COLO829 (cell line): ENCODE measurements at regions not wholly inside any gene's neighbourhood (a gene's known extent, or its start where the extent isn't known, plus 50 kb on each side); places are given as distances from the start of the nearest gene placed in this dataset.
"Not testable (repeated sequence)": the region's sequence is repeated elsewhere in the genome, so short reads cannot be mapped to it uniquely, and the experiment has no call there.

Experiments used
- DNase-seq: peaks from one replicate; pipeline ENCODE4 v3.0.0; 2012; ENCODE audit warnings: low spot score

DNA sequence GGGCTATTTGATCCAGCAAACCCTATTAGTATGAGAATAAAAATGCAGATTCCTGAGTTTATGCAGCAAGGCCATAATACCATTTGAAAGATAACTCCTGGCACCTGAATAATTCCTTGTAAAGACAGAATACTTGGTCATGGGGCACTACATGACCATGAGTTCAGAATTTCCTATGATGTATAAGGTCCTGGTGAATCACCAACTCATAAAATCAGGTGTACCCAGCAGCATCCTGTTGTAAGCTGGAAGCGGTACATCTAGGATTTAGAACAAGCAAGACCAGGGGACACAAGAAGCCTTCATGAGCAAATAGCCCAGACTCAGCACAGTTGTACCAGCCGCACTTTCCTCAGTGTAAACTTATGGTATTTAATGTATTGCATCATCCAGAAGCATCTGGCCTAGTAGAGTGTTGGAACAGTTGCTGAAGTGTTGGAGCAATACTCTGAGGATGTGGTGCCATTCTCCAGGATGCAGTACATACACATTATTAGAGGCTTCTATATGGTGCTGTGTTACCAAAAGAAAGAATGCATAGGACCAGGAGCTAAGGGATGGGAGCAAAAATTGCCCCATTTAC, 233.4 kb downstream of the SQOR start:
- no peak for DNase-seq

DNA sequence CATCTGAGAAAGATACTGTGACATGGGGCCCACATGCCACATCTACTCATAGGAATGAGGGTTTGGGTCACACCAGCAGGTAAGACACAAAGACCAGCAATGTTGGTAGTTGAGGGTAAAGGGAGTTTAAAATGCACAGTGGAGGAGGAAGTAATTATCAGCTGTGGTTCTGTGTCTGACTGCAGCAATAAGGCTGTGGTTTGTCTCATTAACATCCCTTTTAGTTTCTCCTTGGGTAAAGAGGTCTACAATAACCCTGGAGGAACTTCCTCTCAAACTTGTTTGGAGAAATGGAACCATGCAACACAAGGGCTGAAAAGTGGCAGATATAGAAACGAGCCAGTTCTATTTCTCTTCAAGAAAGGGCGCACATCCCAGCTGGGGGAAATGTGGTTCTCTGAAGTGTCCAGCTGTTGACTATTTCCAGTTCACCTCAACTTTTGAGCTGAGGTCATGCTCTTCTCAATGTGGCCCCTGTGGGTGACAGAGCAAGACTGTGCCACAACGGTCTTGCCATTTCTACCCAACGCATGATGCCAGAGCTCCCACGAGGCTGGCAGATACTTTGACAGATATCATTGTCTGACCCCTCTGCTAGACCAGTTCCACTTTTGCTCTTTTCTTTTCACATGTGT, 234.3 kb downstream of the SQOR start:
- DNase-seq: no peak

DNA sequence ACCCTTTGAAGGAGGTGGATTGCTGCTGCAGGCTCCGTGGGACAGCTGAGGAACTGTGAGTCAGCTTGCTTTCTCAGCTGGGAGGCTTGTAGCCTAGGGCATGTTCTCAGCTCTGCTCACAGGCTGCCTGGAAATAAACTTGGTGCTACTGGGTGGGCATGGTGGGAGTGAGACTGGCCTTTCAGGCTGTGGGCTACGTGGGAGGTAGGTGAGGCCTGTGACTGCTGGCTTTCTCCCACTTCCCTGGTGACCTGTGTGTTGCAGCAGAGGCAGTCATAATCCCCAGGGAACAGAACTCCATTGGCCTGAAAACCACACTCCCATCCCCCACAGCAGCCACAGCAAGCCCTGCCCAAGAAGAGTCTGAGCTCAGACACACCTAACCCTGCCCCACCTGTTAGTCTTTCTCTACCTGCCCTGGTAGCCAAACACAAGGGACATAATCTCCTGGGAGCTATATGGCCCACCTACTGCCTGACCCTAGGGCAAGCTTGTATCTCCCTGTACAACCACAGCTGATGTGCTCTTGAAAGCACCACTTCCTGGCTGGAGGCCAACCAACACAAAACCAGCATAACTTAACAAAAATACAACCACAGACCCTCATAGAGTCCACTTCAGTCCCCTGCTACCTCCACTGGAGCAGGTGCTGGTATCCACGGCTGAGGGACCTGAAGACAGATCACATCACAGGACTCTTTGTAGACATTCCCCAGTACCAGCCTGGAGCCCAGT, 236.5 kb downstream of the SQOR start:
- DNase-seq: no peak

DNA sequence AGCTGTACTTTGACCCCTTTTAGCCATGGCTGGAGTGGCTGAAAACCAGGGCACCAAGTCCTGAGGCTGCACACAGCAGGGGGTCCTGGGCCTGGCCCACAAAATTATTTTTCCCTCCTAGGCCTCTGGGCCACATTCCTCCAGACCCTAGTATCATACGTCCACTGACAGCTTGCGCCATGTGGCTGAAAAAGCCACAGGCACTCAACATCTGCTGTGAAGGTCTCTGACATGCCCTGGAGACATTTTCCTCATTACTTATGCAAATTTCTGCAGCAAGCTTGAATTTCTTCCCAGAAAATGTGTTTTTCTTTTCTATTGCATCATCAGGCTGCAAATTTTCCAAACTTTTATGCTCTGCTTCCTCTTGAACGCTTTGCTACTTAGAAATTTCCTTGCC, 239.0 kb downstream of the SQOR start:
- DNase-seq: no peak

DNA sequence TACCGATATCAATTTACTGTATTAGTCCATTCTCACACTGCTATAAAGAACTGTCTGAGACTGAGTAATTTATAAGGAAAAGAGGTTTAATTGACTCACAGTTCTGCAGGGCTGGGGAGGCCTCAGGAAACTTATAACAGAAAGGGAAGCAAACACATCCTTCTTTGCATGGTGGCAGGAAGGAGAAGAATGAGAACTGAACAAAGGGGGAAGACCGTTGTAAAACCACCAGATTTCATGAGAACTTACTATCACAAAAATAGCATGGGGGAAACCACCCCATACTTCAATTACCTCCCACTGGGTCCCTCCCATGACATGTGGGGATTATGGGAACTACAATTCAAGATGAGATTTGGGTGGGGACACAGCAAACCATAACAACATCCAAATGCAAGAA, 239.7 kb downstream of the SQOR start:
- not testable (repeated sequence) for DNase-seq

DNA sequence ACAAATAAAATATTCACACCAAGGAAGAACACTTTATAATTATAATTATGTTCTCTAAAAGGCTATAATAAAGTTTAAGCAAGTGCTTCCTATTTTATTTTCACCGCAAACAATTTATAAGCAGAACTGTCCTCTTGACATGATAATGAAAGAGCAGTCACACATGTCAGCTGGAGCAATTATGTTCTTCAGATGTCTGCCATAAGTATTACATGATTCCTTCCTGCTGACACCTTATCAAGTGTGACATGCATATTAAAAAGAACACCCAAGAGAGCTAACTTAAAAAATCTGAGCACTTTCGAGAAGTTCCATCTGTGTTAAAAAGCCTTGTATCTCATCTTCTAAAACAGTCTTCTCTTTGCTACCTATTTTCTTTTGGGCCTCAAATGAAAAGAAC, 249.5 kb downstream of the SQOR start:
- DNase-seq: no peak

DNA sequence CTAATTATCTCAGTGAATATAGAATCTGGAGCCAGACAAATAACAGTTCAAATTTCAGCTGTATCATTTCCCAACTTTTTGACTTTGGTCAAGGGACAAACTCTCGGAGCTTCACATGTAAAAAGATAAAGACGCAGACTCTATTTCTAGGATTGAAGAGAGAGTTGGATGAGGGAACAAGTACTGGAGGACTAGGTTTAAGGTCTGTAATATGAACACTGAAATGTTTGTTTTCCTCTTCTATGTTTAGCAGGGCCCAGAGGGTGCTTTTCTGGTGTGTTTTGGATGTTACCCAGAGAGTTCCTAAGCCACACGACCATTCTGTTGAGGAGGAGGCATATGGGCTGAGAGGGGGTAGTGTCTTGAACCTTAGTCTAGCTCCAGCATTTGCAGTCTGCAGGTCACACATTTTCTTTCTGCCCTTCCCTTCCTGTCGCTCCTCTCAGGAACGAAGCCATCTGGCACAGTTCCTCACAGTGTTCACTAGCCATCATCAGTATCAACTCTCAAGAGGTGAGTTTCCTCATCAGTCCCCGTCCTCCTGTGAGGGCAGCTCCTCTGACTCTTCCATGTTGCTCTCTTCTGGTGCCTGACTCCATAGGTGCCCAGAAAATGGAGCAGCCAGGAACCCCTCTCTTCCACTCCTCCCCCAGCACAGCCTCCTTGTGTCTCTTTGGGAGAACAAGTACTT, 250.1 kb downstream of the SQOR start:
- no peak for DNase-seq

DNA sequence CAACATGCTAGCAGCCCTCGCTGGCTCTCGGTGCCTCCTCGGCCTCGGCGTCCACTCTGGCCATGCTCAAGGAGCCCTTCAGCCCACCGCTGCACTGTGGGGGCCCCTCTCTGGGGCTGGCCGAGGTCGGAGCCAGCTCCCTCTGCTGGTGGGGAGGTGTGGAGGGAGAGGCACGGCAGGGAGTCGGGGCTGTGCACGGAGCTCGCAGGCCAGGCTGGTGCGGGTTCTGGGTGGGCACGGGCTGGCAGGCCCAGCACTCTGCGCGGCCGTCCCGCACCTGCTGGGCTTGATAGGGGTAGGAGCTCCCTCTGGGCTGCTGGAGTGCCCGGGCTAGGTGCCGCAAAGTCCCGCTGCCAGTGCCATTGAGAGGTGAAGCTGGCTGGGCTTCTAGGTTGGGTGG, 251.0 kb downstream of the SQOR start:
- DNase-seq: no peak

DNA sequence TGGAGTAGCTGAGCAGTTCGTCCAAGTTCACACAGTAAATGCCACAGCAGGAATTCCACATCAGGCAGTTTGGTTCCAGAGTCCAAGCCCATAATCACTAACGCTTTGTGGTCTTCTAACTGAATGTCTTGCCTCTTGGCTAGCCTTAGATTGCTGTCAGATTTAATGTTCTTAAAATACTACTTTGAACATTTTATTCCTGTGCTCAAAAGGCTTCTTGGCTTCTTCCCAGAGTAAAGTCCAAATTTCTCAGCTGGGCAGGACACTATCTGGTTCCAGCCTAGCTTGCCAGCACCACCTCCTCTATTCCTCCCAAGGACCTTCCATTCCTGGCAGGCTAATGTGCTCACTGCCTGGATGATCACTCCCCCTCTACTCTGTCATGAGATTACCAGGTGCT, 256.9 kb downstream of the SQOR start:
- no peak for DNase-seq

DNA sequence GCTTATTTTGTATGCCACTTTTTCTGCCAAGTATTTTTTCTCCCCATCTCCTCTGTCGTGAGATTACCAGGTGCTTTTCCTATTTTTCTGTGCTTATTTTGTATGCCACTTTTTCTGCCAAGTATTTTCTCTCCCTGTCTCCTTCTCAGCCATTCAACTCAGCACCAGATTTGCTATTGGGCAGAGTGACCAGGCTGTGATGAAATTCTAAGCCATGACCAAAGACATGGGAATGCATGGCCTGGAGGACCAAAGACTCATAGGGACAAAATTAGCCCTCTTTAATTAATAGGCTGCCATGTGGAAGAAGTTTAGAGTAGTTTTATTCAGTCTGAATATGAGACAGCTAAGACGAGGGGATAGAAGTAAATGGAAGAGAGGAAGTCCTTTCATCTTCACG, 257.4 kb downstream of the SQOR start:
- DNase-seq: no peak

DNA sequence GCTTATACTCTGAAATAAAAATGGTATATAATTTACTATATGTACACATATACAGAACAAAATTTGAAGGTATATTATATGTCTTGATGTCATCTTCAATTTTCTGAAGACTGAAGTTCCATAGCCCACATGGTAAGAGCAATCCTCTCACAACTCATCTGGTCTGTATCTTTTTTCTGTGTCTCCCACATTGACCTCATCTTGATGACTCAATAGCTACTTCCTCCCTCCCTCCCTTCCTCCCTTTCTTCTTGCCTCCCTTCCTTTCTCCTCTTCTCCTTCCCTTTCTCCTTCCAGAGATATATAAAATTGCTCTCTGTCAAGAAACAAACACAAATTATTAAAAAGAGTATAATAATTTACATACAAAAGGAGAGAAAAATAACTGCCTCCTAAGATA, 268.5 kb downstream of the SQOR start:
- no peak for DNase-seq

DNA sequence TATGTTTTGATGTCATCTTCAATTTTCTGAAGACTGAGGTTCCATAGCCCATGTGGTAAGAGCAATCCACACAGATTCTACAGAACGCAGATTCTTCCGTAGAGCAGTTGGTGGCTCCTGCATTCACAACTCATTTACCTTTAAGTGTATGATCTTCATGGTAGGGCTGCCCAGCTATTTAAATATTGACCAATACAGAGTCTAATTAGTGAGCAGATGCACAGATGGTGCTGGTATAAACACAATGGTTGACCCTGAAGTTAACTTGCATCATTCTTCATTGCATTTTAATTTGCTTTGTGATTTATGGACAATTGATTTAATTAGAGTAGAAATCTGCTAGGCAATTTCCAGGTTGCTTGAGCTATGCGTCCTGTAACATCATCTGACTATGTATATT, 269.2 kb downstream of the SQOR start:
- no peak for DNase-seq

DNA sequence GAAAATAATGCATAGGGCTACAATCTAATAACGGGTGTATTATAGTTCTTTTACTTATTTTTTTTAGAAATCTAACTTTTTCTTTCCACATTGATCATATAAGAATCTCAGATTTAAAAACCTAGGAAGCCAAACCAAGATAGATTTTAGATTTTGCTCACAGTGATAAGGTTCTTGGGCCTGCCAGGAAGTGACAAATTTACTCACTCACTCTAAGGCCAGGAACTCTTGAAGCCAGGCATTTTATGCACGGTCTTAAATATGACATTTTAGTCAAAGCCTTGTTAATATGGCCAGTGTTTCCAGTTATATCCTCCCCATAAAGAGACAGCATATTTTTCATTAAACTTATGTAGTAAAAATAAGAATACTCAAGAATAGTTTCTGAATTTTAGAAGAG, 271.4 kb downstream of the SQOR start:
- no peak for DNase-seq

DNA sequence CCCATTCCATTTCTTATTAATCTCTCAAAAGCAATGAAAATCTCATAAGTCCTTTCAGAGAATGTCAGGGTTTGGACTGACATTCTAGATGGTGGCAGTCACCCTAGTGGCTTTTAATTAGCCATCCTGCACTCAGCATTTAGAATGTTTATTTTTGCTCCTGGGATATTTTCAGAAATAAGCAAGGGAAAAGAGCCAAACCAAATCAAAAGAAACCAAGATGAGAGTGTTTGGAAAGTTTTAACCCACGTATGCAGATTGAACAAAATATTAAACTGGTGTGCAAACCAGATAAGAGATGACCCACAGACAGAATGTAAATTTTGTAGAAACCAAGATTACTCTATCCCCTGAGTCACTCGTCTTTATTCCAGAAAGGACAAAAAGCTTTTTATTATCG, 275.8 kb downstream of the SQOR start:
- DNase-seq: no peak

DNA sequence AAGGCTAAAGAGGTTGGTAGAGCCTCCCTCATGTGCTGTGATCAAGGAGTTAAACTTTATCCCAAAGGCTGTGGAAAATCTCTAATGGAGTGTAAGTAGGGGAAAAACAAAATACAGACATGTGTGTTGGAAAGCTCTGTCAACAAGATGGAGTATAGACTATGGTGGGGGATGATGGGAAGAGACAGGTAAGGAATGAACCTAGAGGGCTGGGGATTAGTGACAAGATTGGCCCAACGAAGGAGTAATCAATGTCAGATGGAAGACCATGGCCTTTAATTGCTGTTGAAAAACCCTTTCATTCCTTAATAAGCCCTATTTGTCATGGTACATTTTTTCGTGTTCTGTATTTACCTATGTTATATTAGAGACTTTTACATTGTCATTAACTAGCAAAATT, 278.6 kb downstream of the SQOR start:
- DNase-seq: no peak

DNA sequence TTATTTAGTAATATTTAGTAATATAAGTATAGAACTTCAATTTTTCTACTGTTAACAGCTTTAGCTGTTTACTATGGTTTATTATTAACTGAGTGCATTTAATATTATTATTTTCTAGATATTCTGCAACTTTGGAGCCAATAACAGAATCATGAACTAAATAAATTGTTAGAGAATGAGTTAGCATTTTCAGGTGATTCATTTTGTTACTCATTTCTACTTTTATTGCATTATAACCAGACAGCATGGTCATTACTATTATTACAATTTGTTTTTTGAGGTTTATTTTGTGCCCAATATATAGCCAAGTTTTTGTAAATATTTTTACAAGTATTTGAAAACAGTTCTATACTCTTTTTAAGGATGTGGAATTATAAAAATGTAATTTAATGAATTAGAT, 279.6 kb downstream of the SQOR start:
- DNase-seq: no peak

DNA sequence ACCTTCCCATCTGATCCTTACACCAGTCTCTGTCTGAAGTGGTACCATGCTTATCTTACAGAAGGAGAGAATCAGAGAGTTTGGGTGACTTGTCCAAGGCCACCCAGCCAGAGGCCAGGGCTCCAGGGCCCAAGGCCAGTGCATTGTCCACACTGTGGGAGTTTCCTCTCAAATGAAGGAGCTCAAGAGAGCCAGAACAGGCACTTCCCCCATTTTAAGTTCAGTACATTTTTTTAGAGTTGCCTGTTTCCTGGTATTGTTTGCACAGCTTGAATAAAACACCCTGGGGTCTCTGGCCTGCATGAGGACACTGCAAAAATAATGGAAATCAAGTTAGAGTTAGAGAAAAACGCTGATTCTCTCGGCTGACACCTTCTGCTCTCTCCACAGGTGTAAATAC, 284.0 kb downstream of the SQOR start:
- no peak for DNase-seq

DNA sequence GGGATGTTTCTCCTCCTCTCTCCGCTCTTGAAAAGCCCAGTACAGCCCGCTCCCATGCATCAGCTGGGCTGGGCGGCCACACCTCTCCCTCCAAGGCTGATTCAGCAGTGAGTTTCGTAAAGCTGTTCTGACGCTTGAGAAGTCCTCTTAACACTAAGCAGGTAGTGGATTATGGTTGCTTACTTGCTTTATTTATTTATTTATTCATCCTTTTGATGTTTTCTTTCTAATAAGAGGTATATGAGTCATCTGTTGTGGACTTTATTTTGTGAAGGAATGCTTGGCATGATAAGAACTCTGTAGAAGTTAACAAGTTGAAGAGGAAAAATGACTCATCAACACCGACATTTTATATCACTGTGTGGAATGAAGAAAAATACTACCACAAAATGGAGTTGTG, 285.0 kb downstream of the SQOR start:
- DNase-seq: peak; percentile 53

DNA sequence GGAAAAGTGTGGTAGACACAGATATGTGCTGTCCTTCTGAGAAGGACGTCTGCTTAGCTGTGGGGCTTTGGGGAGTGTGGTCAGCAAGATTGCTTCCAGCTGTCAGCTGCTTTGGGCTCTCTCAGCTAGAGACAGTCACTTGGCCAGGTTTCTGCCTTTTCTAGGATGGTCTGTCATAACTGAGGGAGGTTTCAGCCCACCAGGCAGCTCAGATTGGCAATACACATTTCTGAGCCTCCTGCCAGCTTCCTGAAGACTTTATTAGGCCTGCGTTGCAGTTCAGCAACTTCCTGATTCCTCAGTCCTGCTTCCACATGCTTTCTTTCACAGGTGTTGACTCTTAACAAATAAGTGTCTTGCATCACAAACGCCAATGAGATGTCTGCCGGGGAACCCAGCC, 286.5 kb downstream of the SQOR start:
- no peak for DNase-seq

DNA sequence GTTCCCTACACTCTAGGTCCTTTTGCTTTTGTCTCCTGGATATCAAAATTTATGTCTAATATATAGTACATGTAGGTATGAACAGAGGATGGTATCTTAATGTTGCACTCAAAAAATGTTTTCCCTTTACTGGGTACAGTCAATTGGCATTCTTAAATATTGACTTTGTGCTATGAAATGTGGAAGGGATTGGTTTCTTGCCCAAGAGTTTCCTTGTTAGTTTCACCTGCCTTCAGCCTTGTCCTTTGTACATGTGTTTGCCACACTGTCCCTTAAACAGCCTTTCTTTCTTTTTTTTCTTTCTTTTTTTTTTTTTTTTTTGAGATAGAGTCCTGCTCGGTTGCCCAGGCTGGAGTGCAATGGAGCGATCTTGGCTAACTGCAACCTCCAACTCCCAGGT, 287.1 kb downstream of the SQOR start:
- no peak for DNase-seq

DNA sequence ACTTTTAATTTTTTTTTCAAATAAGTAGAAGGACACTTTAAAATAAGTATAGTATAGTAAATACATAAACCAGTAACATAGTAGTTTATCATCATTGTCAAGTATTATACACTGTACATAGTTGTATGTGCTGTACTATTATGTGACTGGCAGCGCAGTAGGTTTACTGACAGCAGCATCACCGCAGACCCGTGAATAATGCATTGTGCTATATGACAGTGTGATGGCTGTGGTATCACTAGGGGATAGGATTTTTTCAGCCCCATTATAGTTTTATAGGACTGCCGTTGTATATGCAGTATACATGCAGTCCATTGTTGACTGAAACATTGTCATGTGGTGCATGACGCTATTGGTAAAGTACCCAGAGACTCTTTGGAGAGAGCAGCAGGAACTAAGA, 306.5 kb downstream of the SQOR start:
- no peak for DNase-seq

DNA sequence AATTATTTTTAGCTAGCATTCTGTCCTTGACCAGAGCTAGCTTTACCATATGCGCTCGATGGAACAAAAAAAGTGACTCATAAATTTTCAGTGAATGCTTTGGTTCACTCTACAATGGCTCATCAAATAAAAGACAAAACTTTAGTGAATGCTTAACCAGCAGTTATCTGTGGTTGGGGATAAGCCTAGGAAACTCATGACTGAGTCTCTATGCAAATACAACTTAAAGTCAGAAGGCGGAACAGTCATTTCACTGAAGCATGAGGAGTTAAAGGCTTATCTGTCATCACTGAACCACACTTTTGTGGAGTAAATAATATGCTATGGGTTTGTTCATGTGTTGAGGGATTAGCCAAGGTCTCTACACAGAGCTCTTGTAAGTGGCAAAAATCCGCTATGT, 308.4 kb downstream of the SQOR start:
- no peak for DNase-seq

DNA sequence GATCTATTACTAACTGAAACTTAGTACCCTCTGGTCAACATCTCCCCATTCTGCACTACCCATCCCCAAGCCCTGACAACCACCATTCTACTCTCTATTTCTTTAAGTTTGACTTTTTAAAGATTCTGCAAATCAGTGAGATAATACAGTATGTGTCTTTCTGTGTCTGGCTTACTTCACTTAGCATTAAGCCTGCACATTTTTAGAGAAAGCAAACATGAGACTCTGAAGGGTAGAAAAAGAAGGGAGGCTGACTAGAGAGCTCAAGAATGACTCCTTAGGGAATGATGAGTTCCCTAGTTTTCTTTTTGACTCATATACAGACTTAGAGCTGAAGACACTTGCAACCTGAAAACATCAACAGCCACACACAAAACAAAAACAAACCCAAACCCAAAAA, 311.3 kb downstream of the SQOR start:
- DNase-seq: no peak
